ENCODE measurements at regions not wholly inside any gene's neighbourhood (a gene's known extent, or its start where the extent isn't known, plus 50 kb on each side); places are given as distances from the start of the nearest gene placed in this dataset.
"Not testable (repeated sequence)": the region's sequence is repeated elsewhere in the genome, so short reads cannot be mapped to it uniquely, and the experiment has no call there.

- no peak for TF ChIP-seq CTCF (conservative IDR thresholded peaks at IDR 0.05)
- H3K27ac ChIP-seq, result no peak overlapping the region
These were observed 352.2 kb downstream of the NUP35 start for GRCh38 chr2:183476490-183476889.

- no peak overlapping the region for H3K27ac ChIP-seq
- no peak for TF ChIP-seq CTCF (conservative IDR thresholded peaks at IDR 0.05)
These were observed 353.1 kb downstream of the NUP35 start for GRCh38 chr2:183477296-183477695.

DNA sequence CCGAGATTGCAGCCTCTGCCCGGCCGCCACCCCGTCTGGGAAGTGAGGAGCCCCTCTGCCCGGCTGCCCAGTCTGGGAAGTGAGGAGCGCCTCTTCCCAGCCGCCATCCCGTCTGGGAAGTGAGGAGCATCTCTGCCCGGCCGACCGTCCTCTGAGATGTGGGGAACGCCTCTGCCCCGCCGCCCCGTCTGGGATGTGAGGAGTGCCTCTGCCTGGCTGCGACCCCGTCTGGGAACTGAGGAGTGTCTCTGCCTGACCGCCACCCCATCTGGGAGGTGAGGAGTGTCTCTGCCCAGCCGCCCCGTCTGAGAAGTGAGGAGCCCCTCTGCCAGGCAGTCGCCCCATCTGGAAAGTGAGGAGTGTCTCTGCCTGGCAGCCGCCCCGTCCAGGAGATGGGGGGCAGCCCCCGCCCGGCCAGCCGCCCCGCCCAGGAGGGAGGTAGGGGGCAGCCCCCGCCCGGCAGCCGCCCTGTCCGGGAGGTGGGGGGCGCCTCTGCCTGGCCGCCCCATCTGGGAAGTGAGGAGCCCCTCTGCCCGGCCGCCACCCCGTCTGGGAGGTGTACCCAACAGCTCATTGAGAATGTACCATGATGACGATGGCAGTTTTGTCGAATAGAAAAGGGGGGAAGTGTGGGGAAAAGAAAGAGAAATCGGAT is 354.8 kb downstream of the NUP35 start:
- H3K27ac ChIP-seq, result not testable (repeated sequence)

- no peak overlapping the region for H3K27ac ChIP-seq
- TF ChIP-seq CTCF (conservative IDR thresholded peaks at IDR 0.05), result no peak
These were observed 363.1 kb downstream of the NUP35 start for GRCh38 chr2:183487326-183487725.

DNA sequence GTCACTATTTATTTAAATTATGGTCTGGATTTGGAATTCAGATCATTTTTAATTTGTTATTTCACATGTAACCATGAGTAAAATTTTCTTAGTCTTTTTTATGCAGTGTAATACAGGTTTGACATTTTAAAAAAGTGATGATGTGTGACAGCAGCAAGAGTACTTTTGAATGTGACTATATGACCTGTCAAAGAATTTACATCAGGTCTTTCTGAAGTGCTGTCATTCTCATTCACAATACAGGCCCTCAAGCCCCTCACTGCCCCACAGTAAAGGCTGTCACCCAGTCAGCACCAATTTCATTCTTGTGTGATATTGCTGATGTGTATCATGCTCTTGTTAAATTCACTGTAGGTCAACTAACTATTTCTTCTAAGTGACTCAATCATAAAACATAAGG is 364.2 kb downstream of the NUP35 start:
- TF ChIP-seq CTCF (conservative IDR thresholded peaks at IDR 0.05), result no peak
- H3K27ac ChIP-seq, result no peak overlapping the region

DNA sequence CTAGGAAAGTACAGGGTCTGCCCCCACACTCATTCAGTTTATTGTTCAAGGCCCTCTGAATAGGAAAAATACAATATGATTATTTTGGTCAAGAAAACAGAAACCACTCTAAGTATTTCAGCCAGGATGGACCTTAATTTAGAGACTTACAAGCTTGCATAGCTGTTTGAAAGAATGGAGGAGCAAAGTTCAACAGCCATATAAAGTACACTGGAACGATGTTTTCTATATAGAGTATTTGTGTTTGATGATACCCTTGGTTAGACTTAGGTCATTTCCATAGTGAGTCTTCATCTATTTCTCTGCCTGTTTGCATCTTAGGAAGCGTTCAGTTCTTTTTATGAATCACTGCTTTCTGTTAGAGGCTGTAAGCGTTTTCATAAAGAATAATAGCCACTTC is 366.2 kb downstream of the NUP35 start:
- no peak overlapping the region for H3K27ac ChIP-seq
- TF ChIP-seq CTCF (conservative IDR thresholded peaks at IDR 0.05), result no peak

DNA sequence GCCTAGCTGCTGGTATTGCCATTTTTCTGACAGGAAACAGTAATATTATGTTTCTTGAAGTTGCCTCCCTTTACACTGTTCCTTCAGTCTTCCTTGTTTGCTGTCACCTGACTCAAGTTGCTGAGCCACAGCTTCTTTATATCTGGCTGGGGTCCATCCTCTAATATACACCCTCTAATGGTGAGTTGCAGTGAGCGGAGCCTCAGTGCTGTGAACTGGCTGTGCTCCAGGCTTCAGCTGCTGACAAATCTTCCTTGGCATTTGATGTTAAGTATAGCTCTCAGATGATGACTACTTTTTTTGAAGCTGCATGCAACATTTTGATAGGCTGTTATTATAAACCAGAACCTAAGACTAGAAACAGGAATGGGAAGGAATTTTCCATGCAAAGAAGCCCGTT is 366.7 kb downstream of the NUP35 start:
- H3K27ac ChIP-seq, result no peak overlapping the region
- TF ChIP-seq CTCF (conservative IDR thresholded peaks at IDR 0.05), result no peak

DNA sequence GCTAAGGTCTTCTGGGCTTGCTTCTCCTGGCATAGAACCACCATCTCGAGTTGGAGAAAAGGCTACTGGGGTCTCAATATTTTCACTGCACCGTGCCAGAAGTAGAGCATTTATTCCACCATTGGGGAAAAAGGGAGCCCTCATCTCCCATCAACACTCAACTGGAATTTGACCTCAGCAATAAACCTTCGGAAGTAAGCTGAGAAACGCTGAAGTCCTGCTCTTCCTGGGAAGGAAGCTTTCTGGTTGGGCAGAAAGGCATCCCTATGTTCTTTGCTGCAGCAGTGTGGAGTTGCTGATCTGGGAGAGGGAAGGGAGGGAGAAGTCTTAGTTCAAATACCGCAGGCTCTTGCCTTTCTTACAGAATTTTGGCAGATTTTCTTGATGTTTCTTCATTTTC is 368.8 kb downstream of the NUP35 start:
- TF ChIP-seq CTCF (conservative IDR thresholded peaks at IDR 0.05), result no peak
- no peak overlapping the region for H3K27ac ChIP-seq
